Gastrocnemius medialis (tissue), 4 donors: ENCODE measurements at regions not wholly inside any gene's neighbourhood (a gene's known extent, or its start where the extent isn't known, plus 50 kb on each side); places are given as distances from the start of the nearest gene placed in this dataset.

ENCODE experiments used
- CTCF ChIP-seq, 5 experiments: fragments of 450-650 bp in 3 of 5; fragments of 200-600 bp in 2 of 5; sonication (generic) in 2 of 5; IDR thresholded peaks in 4 of 5; conservative IDR thresholded peaks in 1 of 5; 1 replicate in 4 of 5; 2 replicates in 1 of 5; pipeline ENCODE4 v1.5.1; 2016 to 2019; ENCODE audit warnings: antibody characterized with exemption in 5 of 5, mild to moderate bottlenecking in 3 of 5, moderate library complexity in 3 of 5
- POLR2A ChIP-seq, 2 donors: fragments of 450-650 bp; IDR thresholded peaks; one replicate each; pipeline ENCODE4 v1.6.1; 2017; ENCODE audit warnings: antibody characterized with exemption in 2 of 2, mild to moderate bottlenecking in 2 of 2, moderate library complexity in 2 of 2

GRCh38 chr11:127972816-127973215 is 614.5 kb downstream of the ETS1 start:
- TF ChIP-seq POLR2A (IDR thresholded peaks at IDR 0.05) (no peak), CTCF (IDR thresholded peaks at IDR 0.05 in 4 of 5, conservative IDR thresholded peaks at IDR 0.05 in 1 of 5) (no peak)
